ENCODE measurements at regions not wholly inside any gene's neighbourhood (a gene's known extent, or its start where the extent isn't known, plus 50 kb on each side); places are given as distances from the start of the nearest gene placed in this dataset.

DNA sequence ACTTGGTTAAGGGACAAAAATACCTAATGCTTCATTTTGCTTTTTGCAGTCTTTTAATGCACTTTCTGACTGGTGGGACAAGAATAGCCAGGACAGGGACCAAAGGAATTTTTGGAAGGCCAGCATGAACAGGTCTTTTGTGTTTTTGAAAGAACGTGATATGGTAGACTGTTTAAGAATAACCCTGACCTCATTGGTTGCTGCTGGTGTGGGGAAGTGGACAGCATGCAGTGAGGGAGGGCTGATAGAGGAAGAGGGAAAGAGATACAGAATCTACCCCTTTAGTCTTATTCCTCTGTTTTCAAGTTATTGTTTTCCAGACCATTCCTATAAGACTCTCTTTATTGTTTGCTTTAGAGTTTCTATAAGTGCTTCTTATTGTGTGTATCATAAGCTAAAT, 816.2 kb downstream of the CDH11 start:
- H2AFZ ChIP-seq (ENCODE audit: control insufficient read depth, low read depth, low read length), result no peak overlapping the region

More for the DNA sequence above, 816.2 kb downstream of the CDH11 start:
- H3K4me3 ChIP-seq, result no peak overlapping the region
- POLR2A ChIA-PET, result no interaction called here
- no peak for ATAC-seq
- H3K79me2 ChIP-seq (ENCODE audit: control insufficient read depth, insufficient read depth, low read length), result no peaks in the 10 kb centered on the region
- in situ Hi-C loops (cut with MboI) (no loop called here), intact Hi-C loops (cut with micrococcal nuclease; ENCODE audit: unreplicated experiment) (no loop called here)
- no peak for TF ChIP-seq SRF (IDR thresholded peaks at IDR 0.05; ENCODE audit: low read depth in 2 of 2, low read length in 2 of 2)
- TF ChIP-seq CREB1 (IDR thresholded peaks at IDR 0.05; ENCODE audit: low read depth), result no peak
- no peak for TF ChIP-seq MYB (IDR thresholded peaks at IDR 0.05; ENCODE audit: borderline replicate concordance, low read depth, low read length)
- TF ChIP-seq ZNF24 (IDR thresholded peaks at IDR 0.05), result no peak
- TF ChIP-seq, protein P1, sequence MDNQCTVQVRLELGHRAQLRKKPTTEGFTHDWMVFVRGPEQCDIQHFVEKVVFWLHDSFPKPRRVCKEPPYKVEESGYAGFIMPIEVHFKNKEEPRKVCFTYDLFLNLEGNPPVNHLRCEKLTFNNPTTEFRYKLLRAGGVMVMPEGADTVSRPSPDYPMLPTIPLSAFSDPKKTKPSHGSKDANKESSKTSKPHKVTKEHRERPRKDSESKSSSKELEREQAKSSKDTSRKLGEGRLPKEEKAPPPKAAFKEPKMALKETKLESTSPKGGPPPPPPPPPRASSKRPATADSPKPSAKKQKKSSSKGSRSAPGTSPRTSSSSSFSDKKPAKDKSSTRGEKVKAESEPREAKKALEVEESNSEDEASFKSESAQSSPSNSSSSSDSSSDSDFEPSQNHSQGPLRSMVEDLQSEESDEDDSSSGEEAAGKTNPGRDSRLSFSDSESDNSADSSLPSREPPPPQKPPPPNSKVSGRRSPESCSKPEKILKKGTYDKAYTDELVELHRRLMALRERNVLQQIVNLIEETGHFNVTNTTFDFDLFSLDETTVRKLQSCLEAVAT (IDR thresholded peaks at IDR 0.05), result no peak
- TF ChIP-seq, protein P2, sequence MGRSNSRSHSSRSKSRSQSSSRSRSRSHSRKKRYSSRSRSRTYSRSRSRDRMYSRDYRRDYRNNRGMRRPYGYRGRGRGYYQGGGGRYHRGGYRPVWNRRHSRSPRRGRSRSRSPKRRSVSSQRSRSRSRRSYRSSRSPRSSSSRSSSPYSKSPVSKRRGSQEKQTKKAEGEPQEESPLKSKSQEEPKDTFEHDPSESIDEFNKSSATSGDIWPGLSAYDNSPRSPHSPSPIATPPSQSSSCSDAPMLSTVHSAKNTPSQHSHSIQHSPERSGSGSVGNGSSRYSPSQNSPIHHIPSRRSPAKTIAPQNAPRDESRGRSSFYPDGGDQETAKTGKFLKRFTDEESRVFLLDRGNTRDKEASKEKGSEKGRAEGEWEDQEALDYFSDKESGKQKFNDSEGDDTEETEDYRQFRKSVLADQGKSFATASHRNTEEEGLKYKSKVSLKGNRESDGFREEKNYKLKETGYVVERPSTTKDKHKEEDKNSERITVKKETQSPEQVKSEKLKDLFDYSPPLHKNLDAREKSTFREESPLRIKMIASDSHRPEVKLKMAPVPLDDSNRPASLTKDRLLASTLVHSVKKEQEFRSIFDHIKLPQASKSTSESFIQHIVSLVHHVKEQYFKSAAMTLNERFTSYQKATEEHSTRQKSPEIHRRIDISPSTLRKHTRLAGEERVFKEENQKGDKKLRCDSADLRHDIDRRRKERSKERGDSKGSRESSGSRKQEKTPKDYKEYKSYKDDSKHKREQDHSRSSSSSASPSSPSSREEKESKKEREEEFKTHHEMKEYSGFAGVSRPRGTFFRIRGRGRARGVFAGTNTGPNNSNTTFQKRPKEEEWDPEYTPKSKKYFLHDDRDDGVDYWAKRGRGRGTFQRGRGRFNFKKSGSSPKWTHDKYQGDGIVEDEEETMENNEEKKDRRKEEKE (IDR thresholded peaks at IDR 0.05), result no peak
- no peak for TF ChIP-seq RAD21 (IDR thresholded peaks at IDR 0.05; ENCODE audit: insufficient read depth, low read depth, low read length)
- TF ChIP-seq TARDBP (IDR thresholded peaks at IDR 0.05; ENCODE audit: borderline replicate concordance), result no peak
- no peak for TF ChIP-seq RBBP5 (conservative IDR thresholded peaks at IDR 0.05)
- TF ChIP-seq SMARCA5 (IDR thresholded peaks at IDR 0.05), result no peak
- TF ChIP-seq HDAC6 (IDR thresholded peaks at IDR 0.05; ENCODE audit: unreplicated experiment), result no peak
- no peak for TF ChIP-seq ZNF384 (IDR thresholded peaks at IDR 0.05; ENCODE audit: borderline replicate concordance, low read depth, low read length)
- no peak for TF ChIP-seq ETV6 (conservative IDR thresholded peaks at IDR 0.05 in 1 of 2, IDR thresholded peaks at IDR 0.05 in 1 of 2; ENCODE audit: borderline replicate concordance in 1 of 2, low read depth in 1 of 2)
- RAD21 ChIA-PET (ENCODE audit: unreplicated experiment), result no interaction called here
- no peak for DNase-seq (ENCODE audit: low read depth, low spot score)
- H3K9ac ChIP-seq (ENCODE audit: control insufficient read depth, insufficient read depth, low read length), result no peak overlapping the region
- SMC1A ChIA-PET (ENCODE audit: uncharacterized antibody, unreplicated experiment), result no interaction called here
- FAIRE-seq, result no peak
- H3K27me3 ChIP-seq (replicated peaks in 1 of 2; ENCODE audit: control insufficient read depth in 2 of 2, insufficient read depth in 2 of 2, low read length in 1 of 2), result no peaks in the 10 kb centered on the region
- H3K4me1 ChIP-seq (ENCODE audit: control insufficient read depth, insufficient read depth, low read length), result no peaks in the 10 kb centered on the region
- no peak overlapping the region for H3K27ac ChIP-seq (ENCODE audit: control insufficient read depth, insufficient read depth)
- BruUV-seq (replicated peaks), result no TSS peak
- no peaks in the 10 kb centered on the region for H4K20me1 ChIP-seq (ENCODE audit: control insufficient read depth, insufficient read depth)
- 0% methylated on average over 1 of the region's 1 CpG for WGBS (ENCODE audit: insufficient coverage, insufficient replicate concordance, low lambda C conversion rate, missing lambda C conversion rate)
- no peak overlapping the region for H3K4me2 ChIP-seq (ENCODE audit: control insufficient read depth, insufficient read depth)
- CTCF ChIA-PET, result interaction anchor here (0.7 kb wide), 1 partner anchor 13 kb away, joined by 3 read pairs; no protein-coding TSS in a partner anchor
- no peaks in the 10 kb centered on the region for H3K36me3 ChIP-seq (ENCODE audit: control insufficient read depth in 2 of 2, insufficient read depth in 2 of 2, low read length in 1 of 2)
- no peaks in the 10 kb centered on the region for H3K9me3 ChIP-seq (replicated peaks; ENCODE audit: control insufficient read depth, insufficient read depth, low read length)
